Lung (tissue), 11 donors: ENCODE measurements at regions not wholly inside any gene's neighbourhood (a gene's known extent, or its start where the extent isn't known, plus 50 kb on each side); places are given as distances from the start of the nearest gene placed in this dataset.

ENCODE experiments used
- ATAC-seq: fragments of 200-7000 bp; cut with Tn5 transposase; one replicate; pipeline ENCODE4 v1.9.1; 2020; ENCODE audit warnings: moderate number of reproducible peaks; ENCODE audit not compliant: insufficient read depth, low FRiP score
- DNase-seq, 3 donors: peaks; one replicate each; pipeline ENCODE4 v3.0.0-alpha.2; 2013 to 2017
- H3K27ac ChIP-seq, 2 donors: one replicate each; pipeline ENCODE4 v1.5.1; 2013; ENCODE audit warnings: mild to moderate bottlenecking in 2 of 2, moderate library complexity in 2 of 2, control low read depth in 1 of 2, inconsistent platforms in 1 of 2, low read depth in 1 of 2, low read length in 1 of 2
- H3K27me3 ChIP-seq, 3 donors: one replicate each; pipeline ENCODE4 v1.5.1; 2013; ENCODE audit warnings: low read length in 2 of 3; ENCODE audit not compliant: control insufficient read depth in 3 of 3, insufficient read depth in 3 of 3
- H3K36me3 ChIP-seq, 4 donors: one replicate each; pipeline ENCODE4 v1.5.1; 2013; ENCODE audit warnings: low read length in 4 of 4, mild to moderate bottlenecking in 1 of 4, moderate library complexity in 1 of 4; ENCODE audit not compliant: control insufficient read depth in 4 of 4, insufficient read depth in 4 of 4
- H3K4me1 ChIP-seq, 5 donors: one replicate each; pipeline ENCODE4 v1.5.1; 2013; ENCODE audit warnings: low read length in 5 of 5, mild to moderate bottlenecking in 2 of 5, moderate library complexity in 1 of 5; ENCODE audit not compliant: control insufficient read depth in 5 of 5, insufficient read depth in 5 of 5
- H3K4me3 ChIP-seq: one replicate; pipeline ENCODE4 v1.5.1; 2013; ENCODE audit warnings: mild to moderate bottlenecking, control low read depth, moderate library complexity
- H3K9ac ChIP-seq, 2 donors: one replicate each; pipeline ENCODE4 v1.5.1; 2013; ENCODE audit warnings: low read length in 2 of 2, control low read depth in 1 of 2; ENCODE audit not compliant: insufficient read depth in 1 of 2
- H3K9me3 ChIP-seq, 4 donors: one replicate each; pipeline ENCODE4 v1.5.1; 2013; ENCODE audit warnings: low read length in 3 of 4, mild to moderate bottlenecking in 1 of 4, moderate library complexity in 1 of 4; ENCODE audit not compliant: control insufficient read depth in 4 of 4, insufficient read depth in 3 of 4
- CTCF ChIP-seq: IDR thresholded peaks from 2 replicates; pipeline ENCODE4 v1.5.1; 2012; ENCODE audit warnings: mild to moderate bottlenecking; ENCODE audit errors: control extremely low read depth, extremely low read depth
- WGBS, 2 donors: extraction: QIAGEN DNeasy Blood & Tissue Kit; methylation state at CpG; one replicate each; pipeline ENCODE4 v1.1.7; 2013; 5-methylcytosine and 5-hydroxymethylcytosine counted together
- donor health status: control.
- donor health status: control.
- donor health status: Bipolar disorder and iron deficiency.
- donor health status: healthy.
- donor health status: DM: yes; HTN: yes; CAD: no.

- H3K27ac ChIP-seq = no peak overlapping the region
- ATAC-seq = no peak
- H3K9me3 ChIP-seq = no peaks in the 10 kb centered on the region
- no peaks in the 10 kb centered on the region for H3K36me3 ChIP-seq
- peaks cover 0 to 7% (median 0%) of the 10 kb centered on the region in 5 donors for H3K4me1 ChIP-seq
- no peaks in the 10 kb centered on the region for H3K27me3 ChIP-seq
- no peak for TF ChIP-seq CTCF
- DNase-seq = no peak
- WGBS, 2 donors = 96 to 99% methylated on average over 4 of the region's 4 CpGs
- no peak overlapping the region for H3K4me3 ChIP-seq
- no peak overlapping the region for H3K9ac ChIP-seq
Observed at GRCh38 chr10:29958440-29958839, 100.9 kb downstream of the JCAD start.

- Histone ChIP-seq H3K9me3 (no peaks in the 10 kb centered on the region), H3K4me1 (peaks cover 0 to 7% (median 0%) of the 10 kb centered on the region in 5 donors), H3K9ac (no peak overlapping the region), H3K36me3 (no peaks in the 10 kb centered on the region), H3K27ac (no peak overlapping the region), H3K27me3 (no peaks in the 10 kb centered on the region), H3K4me3 (no peak overlapping the region)
- DNase-seq (peak in 2 of 3 donors; percentile 23 to 34), ATAC-seq (no peak)
- TF ChIP-seq CTCF = no peak
- WGBS, 2 donors = 50 to 65% methylated on average over 4 of the region's 4 CpGs
Observed at GRCh38 chr10:29957907-29958331, 101.5 kb downstream of the JCAD start.

GRCh38 chr10:29957236-29957635, 102.2 kb downstream of the JCAD start:
- DNase-seq (no peak), ATAC-seq (no peak)
- WGBS, 2 donors = 36 to 74% methylated on average over 4 of the region's 4 CpGs
- no peak for TF ChIP-seq CTCF
- no peak overlapping the region for H3K4me3 ChIP-seq
- H3K9ac ChIP-seq = no peak overlapping the region
- H3K36me3 ChIP-seq = no peaks in the 10 kb centered on the region
- H3K27me3 ChIP-seq = no peaks in the 10 kb centered on the region
- H3K9me3 ChIP-seq = no peaks in the 10 kb centered on the region
- no peak overlapping the region for H3K27ac ChIP-seq
- peaks cover 0 to 7% (median 0%) of the 10 kb centered on the region in 5 donors for H3K4me1 ChIP-seq

GRCh38 chr10:29956335-29956924, 103.0 kb downstream of the JCAD start:
- peak overlapping the region; percentile 17 for H3K4me3 ChIP-seq
- DNase-seq (no peak), ATAC-seq (no peak)
- H3K4me1 ChIP-seq = peaks cover 0 to 7% (median 0%) of the 10 kb centered on the region in 5 donors
- no peak overlapping the region for H3K9ac ChIP-seq
- H3K9me3 ChIP-seq = no peaks in the 10 kb centered on the region
- no peak for TF ChIP-seq CTCF
- no peaks in the 10 kb centered on the region for H3K27me3 ChIP-seq
- WGBS, 2 donors = 91 to 95% methylated on average over 7 of the region's 7 CpGs
- no peak overlapping the region for H3K27ac ChIP-seq
- H3K36me3 ChIP-seq = no peaks in the 10 kb centered on the region
